SK-N-SH (cell line): ENCODE measurements at regions not wholly inside any gene's neighbourhood (a gene's known extent, or its start where the extent isn't known, plus 50 kb on each side); places are given as distances from the start of the nearest gene placed in this dataset.

ENCODE experiments used
- CTCF ChIA-PET: fragments of 300-600, 350-600 bp; formaldehyde crosslinking; extraction: SDS; loops from one replicate; lab custom pipeline; 2021; lab: Yijun Ruan, JAX
- POLR2A ChIA-PET: fragments of 350-600 bp; sonication (Branson Sonifier 250); formaldehyde crosslinking; extraction: SDS; loops from one replicate; lab custom pipeline; 2020; ENCODE audit warnings: antibody characterized with exemption, inconsistent platforms; lab: Yijun Ruan, JAX
- DNase-seq: peaks from one replicate; pipeline ENCODE4 v3.0.0; 2012
- H2AFZ ChIP-seq: fragments of 200-600 bp; sonication (generic); 2 replicates; pipeline ENCODE4 v1.8.1; 2016; ENCODE audit warnings: antibody characterized with exemption, mild to moderate bottlenecking, low read depth
- H3F3A ChIP-seq: fragments of 200-600 bp; sonication (generic); replicated peaks from 2 replicates; pipeline ENCODE3; 2016; ENCODE audit warnings: antibody characterized with exemption, mild to moderate bottlenecking; ENCODE audit not compliant: insufficient read depth
- H3K27ac ChIP-seq, 2 experiments: fragments of 200-500 bp in 1 of 2; fragments of 200-600 bp in 1 of 2; sonication (Bioruptor generic) in 1 of 2; sonication (generic), shearing (Covaris generic) in 1 of 2; 2 replicates each; pipeline versions ENCODE4 v1.5.1 to v1.6.1; 2014 to 2016; ENCODE audit warnings: low read depth in 2 of 2, inconsistent platforms in 1 of 2, low read length in 1 of 2, mild to moderate bottlenecking in 1 of 2, mixed read lengths in 1 of 2
- H3K27me3 ChIP-seq: fragments of 200-600 bp; sonication (generic), shearing (Covaris generic); 2 replicates; pipeline ENCODE4 v1.6.1; 2016; ENCODE audit warnings: mixed run types; ENCODE audit not compliant: insufficient read depth
- H3K36me3 ChIP-seq, 2 experiments: fragments of 200-500 bp in 1 of 2; fragments of 200-600 bp in 1 of 2; sonication (Bioruptor generic) in 1 of 2; sonication (generic) in 1 of 2; replicated peaks in 1 of 2; 2 replicates each; pipeline versions ENCODE3 to v1.5.1; 2014 to 2016; ENCODE audit warnings: low read length in 1 of 2, mild to moderate bottlenecking in 1 of 2; ENCODE audit not compliant: insufficient read depth in 2 of 2, control insufficient read depth in 1 of 2
- H3K4me1 ChIP-seq, 2 experiments: fragments of 200-500 bp in 1 of 2; fragments of 200-600 bp in 1 of 2; sonication (Bioruptor generic) in 1 of 2; sonication (generic), shearing (Covaris generic) in 1 of 2; 2 replicates each; pipeline versions ENCODE4 v1.5.1 to v1.6.1; 2014 to 2016; ENCODE audit warnings: low read depth in 1 of 2, low read length in 1 of 2, mixed run types in 1 of 2; ENCODE audit not compliant: insufficient read depth in 2 of 2, control insufficient read depth in 1 of 2
- H3K4me2 ChIP-seq: fragments of 200-600 bp; sonication (generic), shearing (Covaris generic); 2 replicates; pipeline ENCODE4 v1.6.1; 2017; ENCODE audit warnings: mixed run types
- H3K4me3 ChIP-seq, 2 experiments: fragments of 200-500 bp in 1 of 2; fragments of 200-600 bp in 1 of 2; sonication (Bioruptor generic) in 1 of 2; sonication (generic), shearing (Covaris generic) in 1 of 2; 2 replicates each; pipeline versions ENCODE4 v1.5.1 to v1.8.1; 2014 to 2016; ENCODE audit warnings: low read depth in 2 of 2, inconsistent platforms in 1 of 2, low read length in 1 of 2, mild to moderate bottlenecking in 1 of 2, mixed read lengths in 1 of 2, moderate library complexity in 1 of 2
- H3K79me2 ChIP-seq: fragments of 200-600 bp; sonication (generic); 2 replicates; pipeline ENCODE4 v1.8.1; 2017; ENCODE audit warnings: mild to moderate bottlenecking; ENCODE audit not compliant: insufficient read depth
- H3K9ac ChIP-seq: fragments of 200-600 bp; sonication (generic); 2 replicates; pipeline ENCODE4 v1.6.1; 2017; ENCODE audit warnings: mixed run types
- H3K9me2 ChIP-seq: fragments of 200-600 bp; sonication (generic); 2 replicates; pipeline ENCODE4 v1.6.1; 2017; ENCODE audit warnings: mixed run types
- H3K9me3 ChIP-seq: fragments of 200-600 bp; sonication (generic); 2 replicates; pipeline ENCODE4 v1.6.1; 2017; ENCODE audit warnings: mixed run types, mild to moderate bottlenecking, moderate library complexity
- H4K20me1 ChIP-seq: fragments of 200-600 bp; sonication (generic); 2 replicates; pipeline ENCODE4 v1.6.1; 2017; ENCODE audit warnings: mild to moderate bottlenecking, mixed run types; ENCODE audit not compliant: insufficient read depth
- CHD2 ChIP-seq: fragments of 150-350 bp; IDR thresholded peaks from 2 replicates; pipeline ENCODE4 v1.6.1; 2018; ENCODE audit warnings: low read length; ENCODE audit not compliant: partially characterized antibody
- EP300 ChIP-seq, 2 experiments: IDR thresholded peaks; 2 replicates each; pipeline versions ENCODE4 v1.4.0 to v1.6.1; 2012; ENCODE audit warnings: borderline replicate concordance in 1 of 2, low read depth in 1 of 2, low read length in 1 of 2
- FOXJ3 ChIP-seq: sonication (generic); formaldehyde crosslinking; IDR thresholded peaks from 2 replicates; pipeline ENCODE4 v1.5.1; 2020; ENCODE audit warnings: mild to moderate bottlenecking, missing genetic modification reagents
- FOXM1 ChIP-seq: IDR thresholded peaks from 2 replicates; pipeline ENCODE4 v1.4.0; 2012; ENCODE audit warnings: low read depth, mild to moderate bottlenecking
- GABPA ChIP-seq: IDR thresholded peaks from 2 replicates; pipeline ENCODE4 v1.4.0; 2012; ENCODE audit warnings: low read depth, mild to moderate bottlenecking
- JUND ChIP-seq: IDR thresholded peaks from 2 replicates; pipeline ENCODE4 v1.4.0; 2012
- MEF2A ChIP-seq: IDR thresholded peaks from 2 replicates; pipeline ENCODE4 v1.4.0; 2012; ENCODE audit warnings: low read depth, borderline replicate concordance
- MXI1 ChIP-seq: IDR thresholded peaks from 2 replicates; pipeline ENCODE4 v1.6.1; 2012; ENCODE audit warnings: mild to moderate bottlenecking, low read depth, low read length, improper control_type of control experiment
- NFIC ChIP-seq: IDR thresholded peaks from 2 replicates; pipeline ENCODE4 v1.4.0; 2012; ENCODE audit warnings: borderline replicate concordance
- NRF1 ChIP-seq: IDR thresholded peaks from 2 replicates; pipeline ENCODE4 v1.6.1; 2012; ENCODE audit warnings: low read depth, mild to moderate bottlenecking, low read length
- PBX3 ChIP-seq: IDR thresholded peaks from 2 replicates; pipeline ENCODE4; 2012
- POLR2AphosphoS5 ChIP-seq: IDR thresholded peaks from 2 replicates; pipeline ENCODE4 v1.6.1; 2012; ENCODE audit warnings: low read depth, low read length
- SMC3 ChIP-seq: IDR thresholded peaks from 2 replicates; pipeline ENCODE4 v1.6.1; 2012; ENCODE audit warnings: low read depth, low read length, improper control_type of control experiment
- WGBS: methylation state at CpG from one replicate; pipeline ENCODE4 v1.1.6; 2017; ENCODE audit warnings: low lambda C conversion rate; 5-methylcytosine and 5-hydroxymethylcytosine counted together
- TF ChIP-seq, protein P1 (sequence below): fragments of 150-350 bp; IDR thresholded peaks from 2 replicates; pipeline ENCODE4 v1.6.1; 2017; ENCODE audit warnings: antibody characterized with exemption, low read length, low read depth, borderline replicate concordance
- TF ChIP-seq, protein P2 (sequence below): fragments of 200-600 bp; sonication (generic); IDR thresholded peaks from 2 replicates; pipeline ENCODE4 v1.6.1; 2017; ENCODE audit warnings: antibody characterized with exemption, mild to moderate bottlenecking, moderate library complexity
- TF ChIP-seq, protein P3 (sequence below): IDR thresholded peaks from 2 replicates; pipeline ENCODE4 v1.4.0; 2012; ENCODE audit warnings: low read depth, borderline replicate concordance
- TF ChIP-seq, protein P4 (sequence below): IDR thresholded peaks from 2 replicates; pipeline ENCODE4 v1.4.0; 2012; ENCODE audit warnings: low read depth, borderline replicate concordance

DNA sequence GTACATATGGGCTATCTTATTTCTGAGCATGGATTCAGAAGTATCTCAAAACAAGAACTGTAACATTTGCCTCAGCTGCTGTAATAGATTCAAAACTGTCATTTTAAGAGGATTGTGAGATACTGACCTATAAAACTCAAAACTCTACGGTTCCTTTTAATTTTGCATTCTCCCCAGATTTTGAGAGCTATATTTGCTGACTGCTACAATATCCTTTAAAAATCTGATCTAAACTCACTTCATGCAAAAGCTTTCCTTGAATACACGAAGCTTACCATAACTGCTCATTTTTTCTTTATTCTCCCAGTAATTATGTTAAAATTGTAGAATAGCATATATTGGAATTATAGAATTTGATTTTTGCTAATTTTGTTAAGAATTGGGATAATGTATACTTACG lies 158.7 kb upstream of the ROBO1 start:
- H3K9me3 ChIP-seq: no peaks in the 10 kb centered on the region
- H3K4me3 ChIP-seq: no peak overlapping the region
- no peaks in the 10 kb centered on the region for H3F3A ChIP-seq
- POLR2A ChIA-PET: no interaction called here
- no peak overlapping the region for H2AFZ ChIP-seq
- H3K27me3 ChIP-seq: no peaks in the 10 kb centered on the region
- no peak overlapping the region for H3K27ac ChIP-seq
- H3K4me2 ChIP-seq: no peak overlapping the region
- no peaks in the 10 kb centered on the region for H3K36me3 ChIP-seq
- CTCF ChIA-PET: interaction anchor here (1.4 kb wide), 1 partner anchor 11 kb away, joined by 3 read pairs; no protein-coding TSS in a partner anchor
- no peak for DNase-seq
- no peaks in the 10 kb centered on the region for H4K20me1 ChIP-seq
- no peaks in the 10 kb centered on the region for H3K4me1 ChIP-seq
- TF ChIP-seq FOXM1 (no peak), SMC3 (no peak), NRF1 (no peak), PBX3 (no peak), EP300 (IDR thresholded peaks at IDR 0.05; ENCODE audit: borderline replicate concordance in 1 of 2, low read depth in 1 of 2, low read length in 1 of 2) (no peak), CHD2 (no peak), MEF2A (no peak)
- TF ChIP-seq, protein P1, sequence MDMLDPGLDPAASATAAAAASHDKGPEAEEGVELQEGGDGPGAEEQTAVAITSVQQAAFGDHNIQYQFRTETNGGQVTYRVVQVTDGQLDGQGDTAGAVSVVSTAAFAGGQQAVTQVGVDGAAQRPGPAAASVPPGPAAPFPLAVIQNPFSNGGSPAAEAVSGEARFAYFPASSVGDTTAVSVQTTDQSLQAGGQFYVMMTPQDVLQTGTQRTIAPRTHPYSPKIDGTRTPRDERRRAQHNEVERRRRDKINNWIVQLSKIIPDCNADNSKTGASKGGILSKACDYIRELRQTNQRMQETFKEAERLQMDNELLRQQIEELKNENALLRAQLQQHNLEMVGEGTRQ: no peak
- TF ChIP-seq, protein P2, sequence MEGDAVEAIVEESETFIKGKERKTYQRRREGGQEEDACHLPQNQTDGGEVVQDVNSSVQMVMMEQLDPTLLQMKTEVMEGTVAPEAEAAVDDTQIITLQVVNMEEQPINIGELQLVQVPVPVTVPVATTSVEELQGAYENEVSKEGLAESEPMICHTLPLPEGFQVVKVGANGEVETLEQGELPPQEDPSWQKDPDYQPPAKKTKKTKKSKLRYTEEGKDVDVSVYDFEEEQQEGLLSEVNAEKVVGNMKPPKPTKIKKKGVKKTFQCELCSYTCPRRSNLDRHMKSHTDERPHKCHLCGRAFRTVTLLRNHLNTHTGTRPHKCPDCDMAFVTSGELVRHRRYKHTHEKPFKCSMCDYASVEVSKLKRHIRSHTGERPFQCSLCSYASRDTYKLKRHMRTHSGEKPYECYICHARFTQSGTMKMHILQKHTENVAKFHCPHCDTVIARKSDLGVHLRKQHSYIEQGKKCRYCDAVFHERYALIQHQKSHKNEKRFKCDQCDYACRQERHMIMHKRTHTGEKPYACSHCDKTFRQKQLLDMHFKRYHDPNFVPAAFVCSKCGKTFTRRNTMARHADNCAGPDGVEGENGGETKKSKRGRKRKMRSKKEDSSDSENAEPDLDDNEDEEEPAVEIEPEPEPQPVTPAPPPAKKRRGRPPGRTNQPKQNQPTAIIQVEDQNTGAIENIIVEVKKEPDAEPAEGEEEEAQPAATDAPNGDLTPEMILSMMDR: no peak
- no peak overlapping the region for H3K9ac ChIP-seq
- no peaks in the 10 kb centered on the region for H3K9me2 ChIP-seq
- 39% methylated on average over 3 of the region's 3 CpGs for WGBS
- H3K79me2 ChIP-seq: no peaks in the 10 kb centered on the region

DNA sequence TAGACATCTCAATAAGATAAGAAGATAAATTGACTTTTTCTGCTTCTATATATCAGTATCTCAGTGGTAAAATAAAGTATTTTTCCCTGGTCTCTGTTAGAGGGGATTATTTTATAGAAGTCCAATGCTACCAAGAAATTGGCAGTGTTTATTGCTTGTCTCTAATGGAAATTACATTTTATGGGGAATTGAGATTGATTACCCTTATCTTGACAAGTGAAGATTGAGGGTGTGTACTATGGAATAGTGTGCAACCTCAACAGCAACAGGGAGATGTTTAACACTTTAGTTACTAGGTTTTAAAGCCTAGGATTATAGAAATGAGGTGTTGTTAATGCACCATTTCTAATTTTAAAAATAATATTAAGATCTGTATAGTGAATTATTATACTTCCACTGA lies 154.8 kb upstream of the ROBO1 start:
- Histone ChIP-seq H3K9ac (no peak overlapping the region), H3K4me2 (no peak overlapping the region), H3K9me2 (no peaks in the 10 kb centered on the region), H3K4me3 (no peak overlapping the region), H3K4me1 (no peaks in the 10 kb centered on the region), H3K36me3 (no peaks in the 10 kb centered on the region), H3K79me2 (no peaks in the 10 kb centered on the region), H2AFZ (no peak overlapping the region), H3F3A (no peaks in the 10 kb centered on the region), H3K27ac (no peak overlapping the region), H3K27me3 (no peaks in the 10 kb centered on the region), H3K9me3 (no peaks in the 10 kb centered on the region), H4K20me1 (no peaks in the 10 kb centered on the region)
- DNase-seq: no peak
- POLR2A ChIA-PET: no interaction called here
- CTCF ChIA-PET: no interaction called here
- no peak for TF ChIP-seq MEF2A
- TF ChIP-seq, protein P3, sequence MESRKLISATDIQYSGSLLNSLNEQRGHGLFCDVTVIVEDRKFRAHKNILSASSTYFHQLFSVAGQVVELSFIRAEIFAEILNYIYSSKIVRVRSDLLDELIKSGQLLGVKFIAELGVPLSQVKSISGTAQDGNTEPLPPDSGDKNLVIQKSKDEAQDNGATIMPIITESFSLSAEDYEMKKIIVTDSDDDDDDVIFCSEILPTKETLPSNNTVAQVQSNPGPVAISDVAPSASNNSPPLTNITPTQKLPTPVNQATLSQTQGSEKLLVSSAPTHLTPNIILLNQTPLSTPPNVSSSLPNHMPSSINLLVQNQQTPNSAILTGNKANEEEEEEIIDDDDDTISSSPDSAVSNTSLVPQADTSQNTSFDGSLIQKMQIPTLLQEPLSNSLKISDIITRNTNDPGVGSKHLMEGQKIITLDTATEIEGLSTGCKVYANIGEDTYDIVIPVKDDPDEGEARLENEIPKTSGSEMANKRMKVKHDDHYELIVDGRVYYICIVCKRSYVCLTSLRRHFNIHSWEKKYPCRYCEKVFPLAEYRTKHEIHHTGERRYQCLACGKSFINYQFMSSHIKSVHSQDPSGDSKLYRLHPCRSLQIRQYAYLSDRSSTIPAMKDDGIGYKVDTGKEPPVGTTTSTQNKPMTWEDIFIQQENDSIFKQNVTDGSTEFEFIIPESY: no peak
- no peak for TF ChIP-seq CHD2
- TF ChIP-seq NFIC: no peak
- TF ChIP-seq POLR2AphosphoS5: no peak
- no peak for TF ChIP-seq FOXJ3
- TF ChIP-seq MXI1: no peak
- TF ChIP-seq, protein P1: no peak
- no peak for TF ChIP-seq GABPA
- TF ChIP-seq JUND: no peak
- TF ChIP-seq, protein P4, sequence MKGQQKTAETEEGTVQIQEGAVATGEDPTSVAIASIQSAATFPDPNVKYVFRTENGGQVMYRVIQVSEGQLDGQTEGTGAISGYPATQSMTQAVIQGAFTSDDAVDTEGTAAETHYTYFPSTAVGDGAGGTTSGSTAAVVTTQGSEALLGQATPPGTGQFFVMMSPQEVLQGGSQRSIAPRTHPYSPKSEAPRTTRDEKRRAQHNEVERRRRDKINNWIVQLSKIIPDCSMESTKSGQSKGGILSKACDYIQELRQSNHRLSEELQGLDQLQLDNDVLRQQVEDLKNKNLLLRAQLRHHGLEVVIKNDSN: no peak
